IMR-90 (cell line): ENCODE measurements at regions not wholly inside any gene's neighbourhood (a gene's known extent, or its start where the extent isn't known, plus 50 kb on each side); places are given as distances from the start of the nearest gene placed in this dataset.

ENCODE experiments used
- BHLHE40 ChIP-seq: fragments of 150-350 bp; IDR thresholded peaks from 2 replicates; pipeline ENCODE4 v1.6.1; 2016; ENCODE audit warnings: mild to moderate bottlenecking, low read depth, low read length
- CEBPB ChIP-seq: IDR thresholded peaks from 2 replicates; pipeline ENCODE4 v1.6.1; 2012; ENCODE audit warnings: low read depth, low read length, improper control_type of control experiment
- CTCF ChIP-seq: conservative IDR thresholded peaks from 2 replicates; pipeline ENCODE4 v1.5.1; 2012; ENCODE audit warnings: mild to moderate bottlenecking, low read depth, low read length, improper control_type of control experiment
- ELK1 ChIP-seq: fragments of 150-350 bp; IDR thresholded peaks from 2 replicates; pipeline ENCODE4 v1.6.1; 2016; ENCODE audit warnings: low read depth, mild to moderate bottlenecking, low read length, moderate library complexity, borderline replicate concordance
- MAFK ChIP-seq: IDR thresholded peaks from 2 replicates; pipeline ENCODE4 v1.6.1; 2012; ENCODE audit warnings: low read depth, low read length, improper control_type of control experiment
- MAZ ChIP-seq: IDR thresholded peaks from 2 replicates; pipeline ENCODE4 v1.6.1; 2012; ENCODE audit warnings: low read depth, mild to moderate bottlenecking, low read length, improper control_type of control experiment, moderate library complexity, borderline replicate concordance
- MXI1 ChIP-seq: IDR thresholded peaks from 2 replicates; pipeline ENCODE4 v1.6.1; 2012; ENCODE audit warnings: low read depth, mild to moderate bottlenecking, low read length, moderate library complexity, borderline replicate concordance
- POLR2A ChIP-seq: IDR thresholded peaks from 2 replicates; pipeline ENCODE4 v1.6.1; 2012; ENCODE audit warnings: mild to moderate bottlenecking, low read depth, low read length
- RAD21 ChIP-seq: IDR thresholded peaks from 2 replicates; pipeline ENCODE4 v1.6.1; 2012; ENCODE audit warnings: low read length, improper control_type of control experiment
- RCOR1 ChIP-seq: IDR thresholded peaks from 2 replicates; pipeline ENCODE4 v1.6.1; 2012; ENCODE audit warnings: mild to moderate bottlenecking, low read length, improper control_type of control experiment; ENCODE audit not compliant: insufficient replicate concordance
- USF2 ChIP-seq: fragments of 150-350 bp; IDR thresholded peaks from 2 replicates; pipeline ENCODE4 v1.6.1; 2017; ENCODE audit warnings: mild to moderate bottlenecking, antibody characterized with exemption, low read length, low read depth

GRCh38 chr12:91983935-91984334 lies 161.7 kb downstream of the BTG1 start:
- no peak for TF ChIP-seq CTCF
- no peak for TF ChIP-seq CEBPB
- no peak for TF ChIP-seq POLR2A
- no peak for TF ChIP-seq MXI1
- TF ChIP-seq USF2, result no peak
- no peak for TF ChIP-seq RAD21
- TF ChIP-seq ELK1, result no peak
- no peak for TF ChIP-seq RCOR1
- TF ChIP-seq BHLHE40, result no peak
- no peak for TF ChIP-seq MAFK
- no peak for TF ChIP-seq MAZ
